Vagina (tissue), 2 donors: ENCODE measurements at regions not wholly inside any gene's neighbourhood (a gene's known extent, or its start where the extent isn't known, plus 50 kb on each side); places are given as distances from the start of the nearest gene placed in this dataset.
"Not testable (repeated sequence)": the region's sequence is repeated elsewhere in the genome, so short reads cannot be mapped to it uniquely, and the experiment has no call there.

Source experiments
- POLR2A ChIP-seq, 2 donors: fragments of 450-650 bp; IDR thresholded peaks; one replicate each; pipeline ENCODE4 v1.6.1; 2017; ENCODE audit warnings: antibody characterized with exemption in 2 of 2, mild to moderate bottlenecking in 2 of 2, moderate library complexity in 2 of 2
- POLR2AphosphoS5 ChIP-seq, 2 donors: sonication (generic); formaldehyde crosslinking; IDR thresholded peaks; one replicate each; pipeline ENCODE4 v1.9.0; 2017; ENCODE audit warnings: antibody characterized with exemption in 2 of 2, mild to moderate bottlenecking in 2 of 2, low read depth in 1 of 2; ENCODE audit not compliant: insufficient read depth in 1 of 2
- TF ChIP-seq, protein P1 (sequence below), 3 experiments: fragments of 450-650 bp in 2 of 3; fragments of 200-600 bp in 1 of 3; sonication (generic) in 1 of 3; IDR thresholded peaks; one replicate each; pipeline ENCODE4 v1.5.1; 2017 to 2019; ENCODE audit warnings: antibody characterized with exemption in 3 of 3, mild to moderate bottlenecking in 2 of 3, moderate library complexity in 2 of 3

DNA sequence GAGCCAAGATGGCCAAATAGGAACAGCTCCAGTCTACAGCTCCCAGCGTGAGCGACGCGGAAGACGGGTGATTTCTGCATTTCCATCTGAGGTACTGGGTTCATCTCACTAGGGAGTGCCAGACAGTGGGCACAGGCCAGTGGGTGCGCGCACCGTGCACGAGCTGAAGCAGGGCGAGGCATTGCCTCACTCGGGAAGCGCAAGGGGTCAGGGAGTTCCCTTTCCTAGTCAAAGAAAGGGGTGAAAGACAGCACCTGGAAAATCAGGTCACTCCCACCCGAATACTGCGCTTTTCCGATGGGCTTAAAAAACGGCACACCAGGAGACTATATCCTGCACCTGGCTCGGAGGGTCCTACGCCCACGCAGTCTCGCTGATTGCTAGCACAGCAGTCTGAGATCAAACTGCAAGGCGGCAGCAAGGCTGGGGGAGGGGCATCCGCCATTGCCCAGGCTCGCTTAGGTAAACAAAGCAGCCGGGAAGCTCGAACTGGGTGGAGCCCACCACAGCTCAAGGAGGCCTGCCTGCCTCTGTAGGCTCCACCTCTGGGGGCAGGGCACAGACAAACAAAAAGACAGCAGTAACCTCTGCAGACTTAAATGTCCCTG, 216.7 kb upstream of the FZD8 start:
- TF ChIP-seq, protein P1, sequence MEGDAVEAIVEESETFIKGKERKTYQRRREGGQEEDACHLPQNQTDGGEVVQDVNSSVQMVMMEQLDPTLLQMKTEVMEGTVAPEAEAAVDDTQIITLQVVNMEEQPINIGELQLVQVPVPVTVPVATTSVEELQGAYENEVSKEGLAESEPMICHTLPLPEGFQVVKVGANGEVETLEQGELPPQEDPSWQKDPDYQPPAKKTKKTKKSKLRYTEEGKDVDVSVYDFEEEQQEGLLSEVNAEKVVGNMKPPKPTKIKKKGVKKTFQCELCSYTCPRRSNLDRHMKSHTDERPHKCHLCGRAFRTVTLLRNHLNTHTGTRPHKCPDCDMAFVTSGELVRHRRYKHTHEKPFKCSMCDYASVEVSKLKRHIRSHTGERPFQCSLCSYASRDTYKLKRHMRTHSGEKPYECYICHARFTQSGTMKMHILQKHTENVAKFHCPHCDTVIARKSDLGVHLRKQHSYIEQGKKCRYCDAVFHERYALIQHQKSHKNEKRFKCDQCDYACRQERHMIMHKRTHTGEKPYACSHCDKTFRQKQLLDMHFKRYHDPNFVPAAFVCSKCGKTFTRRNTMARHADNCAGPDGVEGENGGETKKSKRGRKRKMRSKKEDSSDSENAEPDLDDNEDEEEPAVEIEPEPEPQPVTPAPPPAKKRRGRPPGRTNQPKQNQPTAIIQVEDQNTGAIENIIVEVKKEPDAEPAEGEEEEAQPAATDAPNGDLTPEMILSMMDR (IDR thresholded peaks at IDR 0.05): not testable (repeated sequence)
- not testable (repeated sequence) for TF ChIP-seq POLR2AphosphoS5 (IDR thresholded peaks at IDR 0.05; ENCODE audit: insufficient read depth in 1 of 2, low read depth in 1 of 2); POLR2A (IDR thresholded peaks at IDR 0.05)
